Midbrain (tissue), 1 donor: ENCODE measurements at regions not wholly inside any gene's neighbourhood (a gene's known extent, or its start where the extent isn't known, plus 50 kb on each side); places are given as distances from the start of the nearest gene placed in this dataset.
A peak's percentile ranks its signal among the peaks of the same experiment; 100 is the strongest.

Experiments used
- DNase-seq: peaks from one replicate; lab custom pipeline; 2025; lab: John Stamatoyannopoulos, UW

DNA sequence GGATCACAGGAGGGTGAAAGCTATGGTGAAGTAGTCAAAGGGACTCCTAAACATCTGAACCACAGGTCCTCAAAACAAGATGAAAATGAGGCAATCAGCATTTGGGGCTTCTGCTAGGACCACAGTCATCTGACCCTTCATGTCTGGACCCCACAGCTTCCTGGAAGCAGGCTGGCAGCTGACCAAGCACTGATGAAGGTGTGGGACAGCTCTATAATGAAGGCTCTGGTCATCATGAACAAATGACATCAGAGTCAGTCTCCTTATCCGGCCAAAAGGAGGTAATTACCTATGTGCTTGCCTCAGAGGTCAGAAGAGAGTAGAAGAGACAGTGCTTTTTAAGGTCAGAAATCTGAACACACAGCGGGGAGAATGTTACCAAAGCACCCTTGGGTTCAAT is 101.2 kb upstream of the GNAO1 start:
- DNase-seq = no peak

- no peak for DNase-seq
Observed at GRCh38 chr16:56087626-56088025, 103.7 kb upstream of the GNAO1 start.

DNA sequence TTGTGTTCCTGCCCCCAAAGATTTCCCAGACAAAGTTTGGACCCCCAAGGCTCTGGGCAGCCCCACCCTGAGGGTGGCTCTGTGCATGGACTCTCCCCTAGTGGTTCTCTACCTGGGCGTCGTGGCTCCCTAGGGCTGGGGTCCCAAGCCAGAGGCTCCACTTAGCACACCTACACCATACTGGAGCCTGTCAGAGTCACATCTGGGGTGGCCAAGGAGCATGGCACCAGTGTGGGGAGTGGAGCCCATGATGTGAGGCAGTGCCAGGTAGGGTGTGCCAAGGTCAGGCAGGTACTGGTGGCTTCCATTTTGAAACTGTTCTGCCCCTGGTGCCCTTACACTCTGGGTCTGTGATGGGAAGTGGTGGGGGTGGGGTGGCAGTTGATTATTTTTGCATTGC is 109.9 kb upstream of the GNAO1 start:
- DNase-seq = no peak

DNA sequence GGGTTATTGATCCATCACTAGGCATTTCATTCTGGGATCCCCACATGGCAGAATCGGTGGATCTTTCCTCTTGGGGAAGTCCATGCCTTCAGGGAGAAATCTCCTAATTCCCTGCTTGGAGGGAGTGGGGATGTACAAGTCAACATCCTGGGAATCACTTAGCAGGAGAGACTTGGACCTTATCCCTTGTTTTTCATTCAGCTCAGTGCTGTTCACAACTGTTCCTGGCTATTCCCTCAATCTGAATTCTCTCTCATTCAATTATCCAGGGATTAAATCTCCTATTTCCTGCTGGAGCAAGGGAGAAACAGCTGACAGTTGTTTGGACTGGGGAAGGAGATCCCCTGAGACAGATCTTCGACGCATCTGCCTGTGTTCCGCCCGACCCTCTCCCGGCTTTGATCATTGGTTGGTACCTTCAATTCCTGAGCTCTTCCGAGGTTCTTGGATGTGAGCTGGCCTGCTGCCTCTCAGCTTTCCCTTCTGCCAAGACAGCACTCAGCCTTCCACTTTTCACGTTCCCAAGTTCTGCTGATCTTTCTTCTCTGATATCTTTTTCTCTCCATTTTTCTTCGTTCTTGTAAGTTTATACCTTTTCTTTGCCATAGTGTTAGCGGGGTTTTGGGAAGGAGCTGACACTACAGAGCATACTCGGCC is 115.4 kb upstream of the GNAO1 start:
- DNase-seq = no peak

GRCh38 chr16:56073508-56073907 is 117.8 kb upstream of the GNAO1 start:
- no peak for DNase-seq

DNA sequence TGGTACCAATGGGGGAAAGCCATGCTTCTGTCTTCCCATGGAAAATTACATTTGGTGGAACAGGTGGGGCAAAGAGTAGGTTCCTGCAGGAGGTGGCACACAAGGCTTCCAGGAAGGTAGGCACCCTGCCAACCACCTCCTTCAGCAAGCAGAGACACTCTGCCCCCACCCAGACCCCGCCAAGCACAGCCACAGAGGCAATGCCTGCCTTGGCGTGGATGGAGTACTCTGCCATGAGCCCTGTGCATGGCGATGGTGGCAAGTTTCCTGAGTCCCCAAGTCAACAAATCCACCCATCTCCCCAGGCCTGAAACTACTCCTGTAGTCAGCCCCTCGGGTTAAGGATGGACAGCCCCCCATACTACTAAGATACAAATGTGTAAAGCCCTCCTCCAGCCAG is 119.2 kb upstream of the GNAO1 start:
- DNase-seq = no peak

GRCh38 chr16:56068816-56069215 is 122.5 kb upstream of the GNAO1 start:
- no peak for DNase-seq

- DNase-seq = no peak
Observed at GRCh38 chr16:56068314-56068713, 123.0 kb upstream of the GNAO1 start.

GRCh38 chr16:56067406-56067805 is 123.9 kb upstream of the GNAO1 start:
- no peak for DNase-seq

DNA sequence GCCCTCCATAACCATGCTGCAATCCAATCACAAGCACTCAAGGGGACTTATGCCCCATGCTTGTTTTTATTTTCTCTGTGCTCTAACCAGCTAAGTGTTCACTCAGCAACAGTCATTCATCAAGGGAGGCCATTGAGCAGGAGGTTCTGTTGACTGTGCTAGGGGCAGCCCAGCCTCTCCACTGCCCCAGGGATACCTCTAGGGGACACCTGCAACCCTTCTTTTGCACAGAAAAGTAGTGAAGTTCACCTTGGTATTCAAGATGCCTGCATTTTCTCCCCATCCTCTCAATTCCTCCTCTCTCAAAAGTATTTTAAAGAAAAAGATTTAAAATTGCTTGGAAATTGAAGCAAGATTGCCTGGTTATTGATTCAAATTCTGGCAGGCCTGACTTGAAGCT is 124.7 kb upstream of the GNAO1 start:
- no peak for DNase-seq

GRCh38 chr16:56063111-56063510 is 128.2 kb upstream of the GNAO1 start:
- no peak for DNase-seq

GRCh38 chr16:56057151-56057550 is 134.1 kb upstream of the GNAO1 start:
- no peak for DNase-seq

- DNase-seq = no peak
Observed at GRCh38 chr16:56050916-56051315, 140.4 kb upstream of the GNAO1 start.

GRCh38 chr16:56048425-56049105 is 142.7 kb upstream of the GNAO1 start:
- DNase-seq = no peak

GRCh38 chr16:56047307-56048234 is 143.7 kb upstream of the GNAO1 start:
- DNase-seq = peak; percentile 52

- DNase-seq = no peak
Observed at GRCh38 chr16:56042416-56042815, 148.9 kb upstream of the GNAO1 start.

DNA sequence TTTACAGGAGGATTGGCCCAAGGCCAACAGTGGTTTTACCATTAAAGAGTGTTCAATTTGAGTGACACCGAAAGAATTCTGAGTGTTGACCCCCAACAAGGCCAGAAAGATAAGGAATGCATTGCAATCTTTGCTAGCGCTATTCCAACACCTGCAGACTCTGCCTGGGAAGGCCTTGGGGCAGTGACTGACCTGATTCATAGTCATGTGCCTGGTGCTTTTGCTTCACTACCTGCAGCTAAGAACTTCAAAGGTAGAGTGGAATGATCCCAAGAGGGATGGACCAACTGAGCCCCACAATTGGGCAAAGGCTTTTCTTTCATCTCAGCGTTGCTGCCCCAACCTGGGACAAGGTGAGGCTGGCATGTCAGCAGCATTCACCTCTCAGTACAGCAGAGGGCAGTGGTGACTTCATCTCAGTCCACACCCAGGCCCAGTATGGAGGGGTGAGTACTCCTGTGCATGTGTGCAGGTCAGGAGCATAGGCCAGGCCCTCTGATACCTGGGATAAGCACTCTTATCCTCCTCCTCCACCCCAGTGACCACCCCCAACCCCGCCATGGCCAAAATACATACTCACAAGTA is 149.6 kb upstream of the GNAO1 start:
- no peak for DNase-seq

DNA sequence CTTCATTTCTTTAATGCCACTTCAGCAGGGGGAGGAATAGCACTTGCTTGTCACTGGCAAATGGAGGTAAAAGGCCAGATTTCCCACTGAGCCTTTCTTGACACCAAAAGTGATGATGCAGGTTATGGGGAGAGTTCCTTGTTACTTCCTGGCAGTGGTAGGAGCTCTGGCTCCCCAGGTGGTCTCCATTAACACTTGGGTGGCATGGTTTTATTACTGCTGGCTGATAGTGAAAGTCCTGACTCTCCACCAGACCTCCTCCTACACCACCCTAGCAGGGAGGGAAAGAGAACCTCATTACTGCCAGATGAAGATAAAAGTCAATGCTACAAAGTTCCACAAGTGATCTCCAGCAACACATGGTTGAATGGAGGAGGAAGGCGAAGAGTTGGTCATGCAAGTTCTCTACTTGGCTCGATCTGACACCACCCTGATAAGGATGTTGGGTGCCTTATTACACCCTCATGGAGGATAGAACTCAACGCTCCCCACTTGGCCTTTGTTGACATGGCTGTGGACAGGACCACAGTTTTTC is 152.7 kb upstream of the GNAO1 start:
- DNase-seq = no peak

- no peak for DNase-seq
Observed at GRCh38 chr16:56032072-56032471, 156.9 kb upstream of the CES5A start.

- no peak for DNase-seq
Observed at GRCh38 chr16:56029026-56029425, 153.9 kb upstream of the CES5A start.

DNA sequence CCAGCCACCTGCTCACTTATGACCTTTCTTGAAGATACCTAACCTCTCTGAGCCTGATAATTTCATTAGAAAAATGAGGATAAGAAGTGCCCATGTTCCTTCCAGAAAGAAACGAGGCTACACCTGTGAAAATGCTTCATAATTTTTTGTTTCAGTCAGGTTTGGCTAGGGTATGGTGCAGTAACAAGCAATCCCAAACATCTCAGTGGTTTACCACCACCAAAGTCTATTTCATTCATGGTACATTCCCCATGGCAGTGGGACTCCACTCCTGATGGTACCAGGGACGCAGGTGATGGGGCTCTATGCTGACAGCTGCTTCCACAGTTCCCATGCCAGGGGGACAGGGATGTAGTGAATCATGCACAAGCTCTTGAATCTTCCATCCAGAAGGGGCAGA is 147.6 kb upstream of the CES5A start:
- no peak for DNase-seq

DNA sequence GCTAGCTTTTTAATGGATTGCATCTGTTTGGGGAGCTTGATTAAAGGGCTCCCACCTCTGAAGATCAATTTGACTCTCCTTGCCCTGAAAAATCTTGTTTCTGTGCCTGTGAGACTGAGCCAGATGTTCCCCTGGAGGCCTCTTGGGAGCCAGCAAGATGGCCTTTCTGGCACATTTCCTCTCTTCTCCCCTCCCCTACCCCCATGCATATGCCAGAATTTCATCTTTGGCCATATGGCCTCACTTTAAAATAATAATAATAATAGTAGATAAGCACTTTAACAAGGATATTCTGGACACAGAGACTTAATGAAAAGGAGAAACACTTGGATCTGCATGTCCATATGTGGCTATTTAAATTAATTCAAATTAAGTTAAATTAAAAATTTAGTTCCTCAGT is 144.1 kb upstream of the CES5A start:
- DNase-seq = no peak
